Coronary artery (tissue), 2 donors: ENCODE measurements at regions not wholly inside any gene's neighbourhood (a gene's known extent, or its start where the extent isn't known, plus 50 kb on each side); places are given as distances from the start of the nearest gene placed in this dataset.

Source experiments
- DNase-seq: peaks from one replicate; pipeline ENCODE4 v3.0.0-alpha.2; 2017; ENCODE audit warnings: low spot score
- H3K27ac ChIP-seq, 2 donors: fragments of 200-600 bp; sonication (generic); one replicate each; pipeline ENCODE4 v1.5.1; 2016 to 2019
- H3K4me3 ChIP-seq: fragments of 200-600 bp; sonication (generic); 2 replicates; pipeline ENCODE4 v1.5.1; 2016; ENCODE audit warnings: mild to moderate bottlenecking, moderate library complexity
- TF ChIP-seq, protein P1 (sequence below): fragments of 200-600 bp; sonication (generic); IDR thresholded peaks from one replicate; pipeline ENCODE4 v1.5.1; 2019; ENCODE audit warnings: antibody characterized with exemption

DNA sequence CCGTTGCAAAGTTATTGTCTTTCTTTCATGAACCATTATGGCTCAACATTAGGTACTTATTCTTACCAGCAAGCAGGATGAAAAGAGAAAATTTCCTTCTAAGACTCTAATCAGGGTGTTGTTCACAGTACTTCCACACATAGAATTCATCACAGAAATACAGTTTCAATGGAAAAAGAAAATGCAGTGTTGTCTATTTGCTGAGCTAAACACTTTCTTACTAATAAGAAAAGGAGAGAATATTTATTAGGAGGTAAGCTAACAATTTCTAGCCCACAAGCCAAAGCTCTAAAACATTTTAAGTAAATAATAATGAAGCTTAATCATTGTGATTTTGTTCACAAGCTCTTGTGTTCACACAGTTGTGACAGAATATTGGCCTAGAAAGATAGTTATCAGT, 1772.8 kb upstream of the PCDH7 start:
- H3K4me3 ChIP-seq = no peak overlapping the region
- no peak for DNase-seq
- TF ChIP-seq, protein P1, sequence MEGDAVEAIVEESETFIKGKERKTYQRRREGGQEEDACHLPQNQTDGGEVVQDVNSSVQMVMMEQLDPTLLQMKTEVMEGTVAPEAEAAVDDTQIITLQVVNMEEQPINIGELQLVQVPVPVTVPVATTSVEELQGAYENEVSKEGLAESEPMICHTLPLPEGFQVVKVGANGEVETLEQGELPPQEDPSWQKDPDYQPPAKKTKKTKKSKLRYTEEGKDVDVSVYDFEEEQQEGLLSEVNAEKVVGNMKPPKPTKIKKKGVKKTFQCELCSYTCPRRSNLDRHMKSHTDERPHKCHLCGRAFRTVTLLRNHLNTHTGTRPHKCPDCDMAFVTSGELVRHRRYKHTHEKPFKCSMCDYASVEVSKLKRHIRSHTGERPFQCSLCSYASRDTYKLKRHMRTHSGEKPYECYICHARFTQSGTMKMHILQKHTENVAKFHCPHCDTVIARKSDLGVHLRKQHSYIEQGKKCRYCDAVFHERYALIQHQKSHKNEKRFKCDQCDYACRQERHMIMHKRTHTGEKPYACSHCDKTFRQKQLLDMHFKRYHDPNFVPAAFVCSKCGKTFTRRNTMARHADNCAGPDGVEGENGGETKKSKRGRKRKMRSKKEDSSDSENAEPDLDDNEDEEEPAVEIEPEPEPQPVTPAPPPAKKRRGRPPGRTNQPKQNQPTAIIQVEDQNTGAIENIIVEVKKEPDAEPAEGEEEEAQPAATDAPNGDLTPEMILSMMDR = no peak
- H3K27ac ChIP-seq = no peak overlapping the region

DNA sequence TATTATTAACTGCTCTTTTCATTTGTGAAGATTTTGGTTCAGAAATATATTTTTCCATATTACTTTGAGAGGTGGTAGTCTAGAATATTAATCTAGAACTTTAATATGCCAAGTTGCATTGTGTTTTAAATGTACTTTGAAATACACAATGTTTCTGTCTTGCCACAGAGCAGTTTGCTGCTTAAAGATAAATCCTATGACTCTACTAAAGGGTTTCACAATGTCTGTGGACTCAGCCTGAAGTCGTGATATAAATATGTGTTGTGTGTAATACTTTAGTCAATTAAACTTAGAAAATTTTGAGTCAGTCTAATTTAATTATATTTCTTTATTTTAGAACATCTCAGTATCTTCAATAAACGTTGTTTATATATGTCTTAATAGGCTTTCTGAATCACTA, 1771.7 kb upstream of the PCDH7 start:
- no peak overlapping the region for H3K27ac ChIP-seq
- TF ChIP-seq, protein P1 = no peak
- no peak overlapping the region for H3K4me3 ChIP-seq
- DNase-seq = no peak

DNA sequence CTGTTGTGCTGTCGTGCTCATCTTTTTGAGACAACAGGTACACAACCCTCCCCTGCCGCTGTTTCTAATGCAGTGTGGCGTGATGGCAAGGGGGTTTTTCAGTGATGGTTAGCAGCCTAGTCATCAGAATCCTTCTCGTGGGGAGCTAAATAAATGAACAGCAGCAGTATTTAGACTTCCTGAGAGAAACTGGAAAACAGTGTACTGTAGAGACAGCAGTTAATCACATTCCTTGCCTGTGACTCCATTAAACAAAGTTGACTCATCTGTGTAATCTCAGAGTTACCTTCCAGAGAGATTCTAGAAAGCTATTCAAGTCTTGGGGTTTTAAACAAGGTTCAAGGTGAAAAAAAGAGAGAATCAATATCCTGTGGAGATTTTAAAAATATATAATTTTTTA, 1753.2 kb upstream of the PCDH7 start:
- Histone ChIP-seq H3K27ac (no peak overlapping the region), H3K4me3 (no peak overlapping the region)
- TF ChIP-seq, protein P1 = no peak
- DNase-seq = no peak

DNA sequence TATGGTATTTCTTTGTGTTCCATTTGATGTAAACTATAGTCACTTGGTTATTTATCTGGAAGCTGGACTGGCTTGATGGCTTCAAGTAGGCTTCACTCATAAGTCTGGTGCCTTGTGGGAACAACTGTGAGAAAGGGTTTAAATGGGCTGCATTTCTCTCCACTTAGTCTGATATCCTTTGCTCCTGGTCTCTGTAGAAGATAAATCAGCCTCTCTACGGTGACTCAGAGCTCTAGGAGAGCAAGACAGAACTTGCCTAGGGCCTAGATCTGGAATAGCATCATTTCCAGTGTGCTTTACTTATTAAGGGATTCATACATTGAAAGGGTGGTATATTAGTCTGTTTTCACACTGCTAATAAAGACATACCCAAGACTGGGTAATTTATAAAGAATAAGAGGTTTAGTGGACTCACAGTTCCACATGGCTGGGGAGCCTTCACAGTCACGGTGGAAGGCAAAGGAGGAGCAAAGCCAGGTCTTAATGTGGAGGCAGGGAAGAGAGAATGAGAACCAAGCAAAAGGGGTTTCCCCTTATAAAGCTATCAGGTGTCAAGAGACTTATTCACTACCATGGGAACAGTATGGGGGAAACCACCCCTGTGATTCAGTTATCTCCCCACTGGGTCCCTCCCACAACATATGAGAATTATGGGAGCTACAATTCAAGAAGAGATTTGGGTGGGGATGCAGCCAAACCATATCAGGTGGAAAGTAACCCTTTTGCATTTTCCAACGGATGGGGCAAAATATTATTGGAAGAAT, 1746.4 kb upstream of the PCDH7 start:
- TF ChIP-seq, protein P1 = no peak
- Histone ChIP-seq H3K27ac (no peak overlapping the region), H3K4me3 (no peak overlapping the region)
- DNase-seq = no peak

DNA sequence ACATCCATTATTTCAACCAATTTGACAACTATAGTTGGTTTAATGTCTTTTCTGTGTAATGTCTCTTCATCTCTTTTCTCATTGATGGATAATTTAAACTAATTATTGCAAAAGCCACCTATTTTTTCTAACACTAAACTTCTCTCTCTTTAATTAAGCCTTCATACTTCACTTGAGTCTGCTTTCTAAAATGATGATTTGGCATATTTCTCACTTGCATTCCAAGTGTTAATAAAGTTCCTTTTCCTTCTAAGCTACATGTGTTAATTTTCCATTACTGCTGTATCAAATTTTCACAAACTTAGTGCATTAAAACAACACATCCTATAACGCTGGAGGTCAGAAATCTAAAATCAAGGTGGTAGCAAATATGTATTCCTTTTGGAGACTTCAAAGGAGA, 1743.8 kb upstream of the PCDH7 start:
- Histone ChIP-seq H3K27ac (no peak overlapping the region), H3K4me3 (no peak overlapping the region)
- no peak for DNase-seq
- TF ChIP-seq, protein P1 = no peak

DNA sequence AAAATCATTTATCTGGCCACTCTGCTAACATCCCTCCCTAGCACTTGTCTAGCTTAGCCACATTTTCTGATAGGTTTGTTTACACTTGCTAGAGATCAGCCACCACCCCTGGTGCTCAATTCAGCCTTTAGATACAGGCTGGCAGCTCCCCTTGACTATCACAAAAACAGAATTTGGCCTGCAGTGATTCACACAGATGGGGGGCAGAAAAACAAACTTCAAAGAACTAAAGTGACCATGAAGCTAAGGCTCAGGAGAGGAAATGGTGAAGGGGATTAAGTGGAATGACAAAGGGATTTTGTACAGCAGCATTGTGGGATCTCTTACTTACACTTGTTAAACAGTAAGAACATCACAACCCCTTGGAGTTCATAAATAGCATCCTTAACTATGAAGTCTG, 1718.0 kb upstream of the PCDH7 start:
- TF ChIP-seq, protein P1 = no peak
- DNase-seq = no peak
- Histone ChIP-seq H3K4me3 (no peak overlapping the region), H3K27ac (no peak overlapping the region)

DNA sequence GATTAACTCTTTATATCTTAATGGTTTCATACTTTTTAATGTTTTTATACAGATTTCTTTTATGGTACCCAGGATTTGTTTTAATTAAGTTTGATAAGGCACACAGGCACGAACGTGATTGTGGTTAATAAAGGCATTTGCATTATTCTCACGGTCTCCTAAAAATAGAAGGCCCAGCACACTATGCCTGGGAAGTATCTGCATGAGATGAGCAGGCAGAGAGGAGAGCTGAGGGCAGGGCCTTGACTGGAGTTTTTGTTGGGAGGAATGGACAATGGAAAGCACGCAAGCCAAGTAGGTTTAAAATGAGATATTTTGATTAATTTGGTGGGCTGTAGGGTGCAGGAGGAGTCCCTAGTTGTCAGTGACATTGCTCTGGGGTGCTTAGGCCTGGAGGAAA, 1714.3 kb upstream of the PCDH7 start:
- Histone ChIP-seq H3K27ac (no peak overlapping the region), H3K4me3 (no peak overlapping the region)
- DNase-seq = no peak
- TF ChIP-seq, protein P1 = no peak
